Kidney (tissue), 13 donors: ENCODE measurements at regions not wholly inside any gene's neighbourhood (a gene's known extent, or its start where the extent isn't known, plus 50 kb on each side); places are given as distances from the start of the nearest gene placed in this dataset.

Source experiments
- DNase-seq, 5 donors: peaks; one replicate each; pipeline ENCODE4 v3.0.0-alpha.2; 2013 to 2020
- FAIRE-seq: peaks from 2 replicates; lab custom pipeline; 2012; peaks lifted over from hg19 to GRCh38; lab: Jason Lieb, UNC
- H3K27ac ChIP-seq, 2 donors: one replicate each; pipeline ENCODE4 v1.7.0; 2013; ENCODE audit warnings: low read depth in 2 of 2, low read length in 2 of 2, inconsistent platforms in 1 of 2
- H3K27me3 ChIP-seq: one replicate; pipeline ENCODE4 v1.7.1; 2013; ENCODE audit warnings: low read length, inconsistent platforms; ENCODE audit not compliant: control insufficient read depth, insufficient read depth
- H3K36me3 ChIP-seq, 3 donors: one replicate each; pipeline versions ENCODE4 v1.7.0 to v1.7.1; 2013; ENCODE audit warnings: low read length in 3 of 3, control low read depth in 1 of 3, inconsistent platforms in 1 of 3; ENCODE audit not compliant: insufficient read depth in 3 of 3, control insufficient read depth in 2 of 3
- H3K4me1 ChIP-seq, 3 donors: one replicate each; pipeline versions ENCODE4 v1.7.0 to v1.7.1; 2013; ENCODE audit warnings: low read length in 3 of 3, inconsistent platforms in 1 of 3, low read depth in 1 of 3; ENCODE audit not compliant: control insufficient read depth in 2 of 3, insufficient read depth in 2 of 3
- H3K4me3 ChIP-seq, 3 donors: one replicate each; pipeline versions ENCODE4 v1.7.0 to v1.8.1; 2013; ENCODE audit warnings: low read length in 3 of 3, control low read depth in 1 of 3, inconsistent platforms in 1 of 3
- H3K9ac ChIP-seq, 3 donors: one replicate each; pipeline versions ENCODE4 v1.7.0 to v1.7.1; 2013; ENCODE audit warnings: low read length in 3 of 3, control low read depth in 1 of 3, inconsistent platforms in 1 of 3
- H3K9me3 ChIP-seq, 3 donors: one replicate each; pipeline versions ENCODE4 v1.7.0 to v1.7.1; 2013; ENCODE audit warnings: low read length in 3 of 3, control low read depth in 1 of 3, inconsistent platforms in 1 of 3; ENCODE audit not compliant: control insufficient read depth in 2 of 3, insufficient read depth in 1 of 3
- intact Hi-C: fragments of 100-400 bp; cut with DNase I; formaldehyde crosslinking; loops from one replicate; pipeline ENCODE4 v1.11.1; 2022
- TF ChIP-seq, protein P1 (sequence below): IDR thresholded peaks from 3 replicates; pipeline ENCODE4 v1.5.1; 2012; ENCODE audit warnings: mild to moderate bottlenecking, moderate library complexity, borderline replicate concordance; ENCODE audit not compliant: insufficient read depth; ENCODE audit errors: extremely low read depth
- donor health status: control.
- donor health status: control.
- donor health status: control.
- donor health status: control.
- donor health status: control.
- donor health status: DM: yes; HTN: yes; CAD: no.
- donor health status: Normal renal cell carcinoma (clear cell type).

DNA sequence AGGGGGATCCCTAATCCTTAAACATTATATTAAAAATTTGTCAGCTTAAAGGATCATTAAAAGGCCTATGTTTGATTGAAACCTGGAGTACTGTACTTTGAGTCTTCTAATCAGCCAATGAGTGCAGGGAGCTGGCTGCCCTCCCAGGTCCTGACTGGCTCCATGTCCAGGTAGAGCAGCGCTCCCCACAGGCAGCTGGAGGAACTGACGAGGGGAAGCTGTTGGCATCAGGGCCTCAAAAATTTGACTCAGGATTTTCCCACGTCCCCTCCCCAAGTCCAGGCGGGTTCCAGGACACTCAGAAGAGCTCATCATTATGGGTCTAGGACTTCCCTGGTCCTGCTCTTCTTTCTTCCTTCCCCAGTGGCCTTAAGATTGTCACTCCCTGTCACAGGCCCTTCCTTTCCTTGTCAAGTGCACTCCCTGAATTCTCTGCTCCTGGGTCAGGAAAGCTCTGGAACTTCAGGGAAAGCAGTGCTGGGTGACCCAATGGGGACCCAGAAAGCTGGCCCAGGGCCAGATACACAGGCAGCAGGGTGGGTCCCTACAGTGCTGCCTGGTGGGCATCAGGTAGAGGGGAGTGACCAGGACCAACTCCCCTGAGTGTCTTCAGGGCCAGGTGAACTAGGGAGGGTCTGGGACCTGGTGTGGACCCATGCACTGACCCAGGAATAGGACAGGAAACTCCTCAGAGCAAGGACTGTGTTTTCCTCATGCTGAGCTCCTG lies 65.5 kb downstream of the GGTLC2 start:
- H3K9ac ChIP-seq = no peak overlapping the region

GRCh38 chr22:22710719-22711531 lies 66.5 kb downstream of the GGTLC2 start:
- Histone ChIP-seq H3K9me3 (no peaks in the 10 kb centered on the region), H3K9ac (no peak overlapping the region), H3K27ac (no peak overlapping the region), H3K27me3 (no peaks in the 10 kb centered on the region), H3K4me1 (peaks cover 0 to 9% (median 0%) of the 10 kb centered on the region in 3 donors), H3K4me3 (no peak overlapping the region), H3K36me3 (no peaks in the 10 kb centered on the region)
- FAIRE-seq (no peak), DNase-seq (peak; percentile 39 to 82 (median 63))
- intact Hi-C loops = no loop called here
- TF ChIP-seq, protein P1, sequence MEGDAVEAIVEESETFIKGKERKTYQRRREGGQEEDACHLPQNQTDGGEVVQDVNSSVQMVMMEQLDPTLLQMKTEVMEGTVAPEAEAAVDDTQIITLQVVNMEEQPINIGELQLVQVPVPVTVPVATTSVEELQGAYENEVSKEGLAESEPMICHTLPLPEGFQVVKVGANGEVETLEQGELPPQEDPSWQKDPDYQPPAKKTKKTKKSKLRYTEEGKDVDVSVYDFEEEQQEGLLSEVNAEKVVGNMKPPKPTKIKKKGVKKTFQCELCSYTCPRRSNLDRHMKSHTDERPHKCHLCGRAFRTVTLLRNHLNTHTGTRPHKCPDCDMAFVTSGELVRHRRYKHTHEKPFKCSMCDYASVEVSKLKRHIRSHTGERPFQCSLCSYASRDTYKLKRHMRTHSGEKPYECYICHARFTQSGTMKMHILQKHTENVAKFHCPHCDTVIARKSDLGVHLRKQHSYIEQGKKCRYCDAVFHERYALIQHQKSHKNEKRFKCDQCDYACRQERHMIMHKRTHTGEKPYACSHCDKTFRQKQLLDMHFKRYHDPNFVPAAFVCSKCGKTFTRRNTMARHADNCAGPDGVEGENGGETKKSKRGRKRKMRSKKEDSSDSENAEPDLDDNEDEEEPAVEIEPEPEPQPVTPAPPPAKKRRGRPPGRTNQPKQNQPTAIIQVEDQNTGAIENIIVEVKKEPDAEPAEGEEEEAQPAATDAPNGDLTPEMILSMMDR = peak; percentile 78

More for the DNA sequence above, 65.5 kb downstream of the GGTLC2 start:
- Histone ChIP-seq H3K4me1 (peaks cover 0 to 9% (median 0%) of the 10 kb centered on the region in 3 donors), H3K27me3 (no peaks in the 10 kb centered on the region), H3K27ac (no peak overlapping the region), H3K4me3 (no peak overlapping the region), H3K9me3 (no peaks in the 10 kb centered on the region), H3K36me3 (no peaks in the 10 kb centered on the region)
- DNase-seq (no peak), FAIRE-seq (no peak)
- TF ChIP-seq, protein P1 = peak; percentile 1
- intact Hi-C loops = no loop called here

DNA sequence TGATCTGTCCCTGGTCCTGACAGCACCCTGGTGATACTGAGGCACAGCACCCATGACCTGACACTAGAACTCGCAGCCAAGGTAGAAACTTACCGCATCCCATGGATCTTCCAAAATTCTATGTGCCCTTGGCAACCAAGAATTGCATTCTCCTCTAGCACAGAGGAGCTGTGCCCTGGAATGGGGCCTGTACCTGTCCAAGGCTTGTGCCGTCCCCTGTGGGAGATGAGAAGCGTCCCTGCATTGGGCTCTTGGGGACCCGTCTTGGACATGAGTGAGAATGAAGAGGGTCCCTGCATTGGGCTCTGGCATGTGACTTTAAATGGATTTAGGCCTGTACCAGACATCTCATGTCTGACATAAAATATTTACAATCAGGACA lies 67.1 kb downstream of the GGTLC2 start:
- no peak overlapping the region for H3K9ac ChIP-seq
- no peak overlapping the region for H3K27ac ChIP-seq
- H3K9me3 ChIP-seq = no peaks in the 10 kb centered on the region
- FAIRE-seq = no peak
- TF ChIP-seq, protein P1 = no peak
- DNase-seq = no peak
- intact Hi-C loops = no loop called here
- no peaks in the 10 kb centered on the region for H3K27me3 ChIP-seq
- H3K4me3 ChIP-seq = no peak overlapping the region
- peaks cover 0 to 9% (median 0%) of the 10 kb centered on the region in 3 donors for H3K4me1 ChIP-seq
- no peaks in the 10 kb centered on the region for H3K36me3 ChIP-seq
